ENCODE measurements at regions not wholly inside any gene's neighbourhood (a gene's known extent, or its start where the extent isn't known, plus 50 kb on each side); places are given as distances from the start of the nearest gene placed in this dataset.

GRCh38 chr4:152236519-152237056, 299.3 kb downstream of the FBXW7 start:
- Histone ChIP-seq H3K36me3 (no peaks in the 10 kb centered on the region), H3K4me3 (no peak overlapping the region), H3K9me3 (no peaks in the 10 kb centered on the region), H3K27ac (no peak overlapping the region), H3K4me1 (no peaks in the 10 kb centered on the region), H3K27me3 (no peaks in the 10 kb centered on the region)
- TF ChIP-seq CTCF (IDR thresholded peaks at IDR 0.05) = no peak
- TF ChIP-seq POLR2AphosphoS5 (IDR thresholded peaks at IDR 0.05; ENCODE audit: insufficient read depth in 1 of 2, low read depth in 1 of 2) = no peak
- TF ChIP-seq POLR2A (IDR thresholded peaks at IDR 0.05) = no peak
- DNase-seq (ENCODE audit: extremely low spot score in 2 of 2) = no peak
- intact Hi-C loops (cut with DNase I) = no loop called here

- no peaks in the 10 kb centered on the region for H3K27me3 ChIP-seq
Observed at GRCh38 chr4:152235718-152236117, 300.2 kb downstream of the FBXW7 start.

DNA sequence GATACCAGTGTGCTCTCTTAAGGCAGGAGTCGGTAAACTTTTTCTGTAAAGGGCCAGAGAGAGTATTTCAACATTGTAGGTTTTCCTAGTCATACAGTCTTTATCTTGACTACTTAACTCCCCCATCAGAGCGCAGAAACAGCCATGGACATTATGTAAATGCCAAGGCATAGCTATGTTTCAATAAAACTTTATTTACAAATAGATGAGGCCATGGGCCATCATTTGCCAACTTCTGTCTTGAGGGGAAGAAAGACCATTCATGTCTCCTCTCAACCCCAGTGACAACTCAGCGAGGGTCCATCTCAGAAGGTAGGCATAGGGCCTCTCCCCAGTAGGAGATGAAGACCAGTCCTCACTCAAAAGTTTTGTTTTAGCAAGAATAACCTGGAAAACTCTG, 301.3 kb downstream of the FBXW7 start:
- H3K4me3 ChIP-seq = no peak overlapping the region
- H3K27me3 ChIP-seq = no peaks in the 10 kb centered on the region
- H3K36me3 ChIP-seq = no peaks in the 10 kb centered on the region
- H3K9me3 ChIP-seq = no peaks in the 10 kb centered on the region
- no peak overlapping the region for H3K27ac ChIP-seq
- no peaks in the 10 kb centered on the region for H3K4me1 ChIP-seq
- TF ChIP-seq POLR2AphosphoS5 (IDR thresholded peaks at IDR 0.05; ENCODE audit: insufficient read depth in 1 of 2, low read depth in 1 of 2) (no peak), CTCF (IDR thresholded peaks at IDR 0.05) (no peak), POLR2A (IDR thresholded peaks at IDR 0.05) (no peak)
- intact Hi-C loops (cut with DNase I) = no loop called here
- DNase-seq (ENCODE audit: extremely low spot score in 2 of 2) = no peak

More at GRCh38 chr4:152235718-152236117, 300.2 kb downstream of the FBXW7 start:
- H3K4me1 ChIP-seq = no peaks in the 10 kb centered on the region
- TF ChIP-seq POLR2AphosphoS5 (IDR thresholded peaks at IDR 0.05; ENCODE audit: insufficient read depth in 1 of 2, low read depth in 1 of 2) (no peak), CTCF (IDR thresholded peaks at IDR 0.05) (no peak), POLR2A (IDR thresholded peaks at IDR 0.05) (no peak)
- no peak overlapping the region for H3K27ac ChIP-seq
- H3K36me3 ChIP-seq = no peaks in the 10 kb centered on the region
- no peaks in the 10 kb centered on the region for H3K9me3 ChIP-seq
- DNase-seq (ENCODE audit: extremely low spot score in 2 of 2) = no peak
- intact Hi-C loops (cut with DNase I) = no loop called here
- H3K4me3 ChIP-seq = no peak overlapping the region

DNA sequence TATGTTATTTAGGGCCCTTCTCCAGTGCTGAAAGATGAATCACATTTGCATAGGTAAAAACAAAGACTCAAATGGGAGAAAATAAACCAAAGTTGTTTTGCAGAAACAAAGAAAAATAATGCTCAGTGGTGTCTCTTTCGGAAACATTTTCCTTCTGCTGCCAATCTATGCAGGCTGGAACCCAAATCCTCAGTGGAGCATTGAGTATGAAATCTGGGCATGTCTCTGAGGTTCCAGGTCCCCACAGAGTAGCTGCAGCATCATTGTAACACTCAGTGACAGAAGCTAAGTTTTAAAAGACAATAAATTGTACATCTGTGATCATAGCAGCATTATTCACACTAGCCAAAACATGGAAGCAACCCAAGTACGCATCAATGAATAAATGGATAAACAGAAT, 303.6 kb downstream of the FBXW7 start:
- no peak for DNase-seq (ENCODE audit: extremely low spot score in 2 of 2)
- no peaks in the 10 kb centered on the region for H3K4me1 ChIP-seq
- no peak overlapping the region for H3K4me3 ChIP-seq
- no peaks in the 10 kb centered on the region for H3K27me3 ChIP-seq
- no peaks in the 10 kb centered on the region for H3K36me3 ChIP-seq
- TF ChIP-seq POLR2AphosphoS5 (IDR thresholded peaks at IDR 0.05; ENCODE audit: insufficient read depth in 1 of 2, low read depth in 1 of 2) = no peak
- TF ChIP-seq CTCF (IDR thresholded peaks at IDR 0.05) = no peak
- TF ChIP-seq POLR2A (IDR thresholded peaks at IDR 0.05) = no peak
- intact Hi-C loops (cut with DNase I) = no loop called here
- H3K9me3 ChIP-seq = no peaks in the 10 kb centered on the region
- H3K27ac ChIP-seq = no peak overlapping the region

- H3K27ac ChIP-seq = no peak overlapping the region
- DNase-seq (ENCODE audit: extremely low spot score in 2 of 2) = no peak
- intact Hi-C loops (cut with DNase I) = no loop called here
- H3K36me3 ChIP-seq = no peaks in the 10 kb centered on the region
- H3K27me3 ChIP-seq = no peaks in the 10 kb centered on the region
- TF ChIP-seq POLR2A (IDR thresholded peaks at IDR 0.05) (no peak), POLR2AphosphoS5 (IDR thresholded peaks at IDR 0.05; ENCODE audit: insufficient read depth in 1 of 2, low read depth in 1 of 2) (no peak), CTCF (IDR thresholded peaks at IDR 0.05) (no peak)
- no peaks in the 10 kb centered on the region for H3K4me1 ChIP-seq
- H3K9me3 ChIP-seq = no peaks in the 10 kb centered on the region
- no peak overlapping the region for H3K4me3 ChIP-seq
Observed at GRCh38 chr4:152229782-152230289, 306.1 kb downstream of the FBXW7 start.

Measured in vagina (tissue), 2 donors.